Activated T-cell treated with anti-CD3 and anti-CD28 coated beads, Interleukin-2, amount 50 U/mL, for 72 hours (primary cell): ENCODE measurements at regions not wholly inside any gene's neighbourhood (a gene's known extent, or its start where the extent isn't known, plus 50 kb on each side); places are given as distances from the start of the nearest gene placed in this dataset.

Source experiments
- ATAC-seq, 2 donors: fragments of 150-1000 bp; cut with Tn5 transposase; replicated peaks in 1 of 2; 2 replicates each; pipeline ENCODE4 v1.10.0; 2021; ENCODE audit warnings: moderate library complexity in 2 of 2, mild to moderate bottlenecking in 1 of 2
- DNase-seq, 2 donors: peaks; one replicate each; pipeline ENCODE4 v3.0.0; 2021 to 2022; ENCODE audit warnings: mixed read lengths in 1 of 2
- H3K27ac Mint-ChIP-seq: one replicate; pipeline ENCODE4 v1.8.0; 2022; ENCODE audit warnings: mild to moderate bottlenecking, moderate library complexity, mixed read lengths
- H3K27me3 Mint-ChIP-seq: one replicate; pipeline ENCODE4 v1.8.0; 2022; ENCODE audit warnings: low read depth, mixed read lengths
- H3K36me3 Mint-ChIP-seq, 2 donors: one replicate each; pipeline ENCODE4 v1.8.0; 2022; ENCODE audit warnings: mixed read lengths in 2 of 2, mild to moderate bottlenecking in 1 of 2; ENCODE audit not compliant: insufficient read depth in 2 of 2
- H3K4me1 Mint-ChIP-seq: one replicate; pipeline ENCODE4 v1.8.0; 2022; ENCODE audit warnings: low read depth, mixed read lengths
- H3K4me3 Mint-ChIP-seq, 2 donors: one replicate each; pipeline ENCODE4 v1.8.0; 2022; ENCODE audit warnings: mild to moderate bottlenecking in 2 of 2, mixed read lengths in 2 of 2, moderate library complexity in 2 of 2
- H3K9me3 Mint-ChIP-seq, 2 donors: one replicate each; pipeline ENCODE4 v1.8.0; 2022; ENCODE audit warnings: mixed read lengths in 2 of 2

DNA sequence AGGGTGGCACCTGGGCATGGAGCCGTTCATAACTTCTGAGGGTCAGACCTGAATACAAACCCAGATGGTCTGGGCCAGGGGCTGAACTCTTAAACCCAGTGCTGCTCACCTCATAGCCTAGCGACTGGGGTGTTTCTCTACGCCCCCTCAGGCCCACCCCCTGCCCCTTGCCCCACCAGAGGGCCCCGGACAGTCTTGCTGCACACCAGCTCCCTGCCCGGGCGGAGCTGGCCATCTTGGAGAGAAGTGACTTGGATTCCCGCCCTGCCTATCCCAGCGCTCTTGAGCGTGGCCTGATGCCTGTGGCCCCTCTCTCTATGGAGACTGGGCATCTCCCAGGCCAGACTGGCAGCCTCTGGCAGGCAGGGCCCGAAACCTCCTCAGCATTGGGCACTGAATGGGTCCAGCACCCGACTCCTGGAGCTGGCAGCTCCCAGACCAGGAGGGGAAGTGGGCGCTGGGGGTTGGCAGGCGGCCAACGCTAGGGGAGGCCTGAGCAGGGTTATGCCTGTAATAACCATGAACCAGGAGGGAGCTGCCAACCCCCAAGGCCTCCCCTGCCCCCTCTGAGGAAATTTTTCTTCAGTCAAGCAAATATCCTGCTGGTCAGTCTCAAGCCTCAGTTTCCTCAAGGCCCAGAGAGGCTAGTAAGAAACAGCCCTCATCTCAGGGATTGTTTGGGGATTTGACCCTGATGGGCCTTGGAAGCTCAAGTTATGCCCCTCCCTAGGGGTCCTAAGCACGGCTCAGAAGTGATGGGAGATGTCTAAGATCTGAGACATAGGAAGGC lies 169.5 kb downstream of the VEGFA start:
- ATAC-seq: no peak
- H3K27ac Mint-ChIP-seq: no peak overlapping the region
- H3K36me3 Mint-ChIP-seq: no peaks in the 10 kb centered on the region
- no peak overlapping the region for H3K4me3 Mint-ChIP-seq
- H3K9me3 Mint-ChIP-seq: peaks cover 0 to 5% of the 10 kb centered on the region in 2 donors
- no peaks in the 10 kb centered on the region for H3K4me1 Mint-ChIP-seq
- no peaks in the 10 kb centered on the region for H3K27me3 Mint-ChIP-seq
- no peak for DNase-seq

DNA sequence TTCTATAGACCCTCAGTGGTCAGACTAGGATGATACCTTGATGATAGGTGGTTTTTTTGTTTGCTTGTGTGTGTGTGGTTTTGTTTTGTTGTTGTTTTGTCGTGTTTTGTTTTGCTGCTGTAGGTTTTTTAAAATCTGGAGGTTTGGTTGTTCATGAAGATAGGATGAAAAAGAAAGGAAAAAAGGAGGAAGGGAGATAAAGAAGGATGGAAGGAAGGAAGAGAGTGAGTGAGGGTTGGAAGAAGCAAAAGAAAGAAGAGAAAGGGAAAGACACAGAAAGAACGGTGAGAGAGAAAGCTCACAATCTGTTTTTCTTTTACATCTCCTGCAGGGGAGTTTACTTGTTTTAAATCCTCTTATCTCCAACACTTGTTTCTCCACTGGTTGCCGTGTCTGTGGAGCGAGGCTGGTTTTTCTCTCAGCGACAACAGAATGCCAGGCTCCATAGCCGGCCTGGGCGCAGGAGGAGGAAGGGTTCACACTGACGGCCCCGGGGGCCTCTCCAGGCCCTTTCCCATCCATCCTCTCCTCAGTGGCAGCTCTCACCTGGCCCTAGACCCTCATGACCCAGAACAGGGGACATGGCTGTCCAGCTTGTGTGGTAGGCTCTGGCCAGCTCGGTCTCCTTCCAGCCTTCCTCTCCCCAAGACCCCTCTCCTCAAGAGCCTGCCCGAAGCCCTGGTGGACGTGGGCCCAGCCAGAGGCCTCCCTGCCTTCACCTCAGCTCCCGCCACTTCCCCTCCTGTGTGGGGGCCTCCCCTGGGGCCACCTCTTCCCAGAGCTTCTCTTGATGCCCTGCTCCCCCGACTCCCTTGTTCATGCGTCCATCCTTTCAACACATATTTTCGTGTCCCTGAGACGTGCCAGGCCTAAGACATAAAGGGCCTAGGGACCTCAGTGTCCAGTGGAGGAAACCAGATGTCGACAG lies 168.4 kb downstream of the VEGFA start:
- Mint-ChIP-seq H3K36me3 (no peaks in the 10 kb centered on the region), H3K4me1 (no peaks in the 10 kb centered on the region), H3K27me3 (no peaks in the 10 kb centered on the region), H3K27ac (no peak overlapping the region), H3K4me3 (no peak overlapping the region), H3K9me3 (no peaks in the 10 kb centered on the region)
- DNase-seq (no peak), ATAC-seq (no peak)

DNA sequence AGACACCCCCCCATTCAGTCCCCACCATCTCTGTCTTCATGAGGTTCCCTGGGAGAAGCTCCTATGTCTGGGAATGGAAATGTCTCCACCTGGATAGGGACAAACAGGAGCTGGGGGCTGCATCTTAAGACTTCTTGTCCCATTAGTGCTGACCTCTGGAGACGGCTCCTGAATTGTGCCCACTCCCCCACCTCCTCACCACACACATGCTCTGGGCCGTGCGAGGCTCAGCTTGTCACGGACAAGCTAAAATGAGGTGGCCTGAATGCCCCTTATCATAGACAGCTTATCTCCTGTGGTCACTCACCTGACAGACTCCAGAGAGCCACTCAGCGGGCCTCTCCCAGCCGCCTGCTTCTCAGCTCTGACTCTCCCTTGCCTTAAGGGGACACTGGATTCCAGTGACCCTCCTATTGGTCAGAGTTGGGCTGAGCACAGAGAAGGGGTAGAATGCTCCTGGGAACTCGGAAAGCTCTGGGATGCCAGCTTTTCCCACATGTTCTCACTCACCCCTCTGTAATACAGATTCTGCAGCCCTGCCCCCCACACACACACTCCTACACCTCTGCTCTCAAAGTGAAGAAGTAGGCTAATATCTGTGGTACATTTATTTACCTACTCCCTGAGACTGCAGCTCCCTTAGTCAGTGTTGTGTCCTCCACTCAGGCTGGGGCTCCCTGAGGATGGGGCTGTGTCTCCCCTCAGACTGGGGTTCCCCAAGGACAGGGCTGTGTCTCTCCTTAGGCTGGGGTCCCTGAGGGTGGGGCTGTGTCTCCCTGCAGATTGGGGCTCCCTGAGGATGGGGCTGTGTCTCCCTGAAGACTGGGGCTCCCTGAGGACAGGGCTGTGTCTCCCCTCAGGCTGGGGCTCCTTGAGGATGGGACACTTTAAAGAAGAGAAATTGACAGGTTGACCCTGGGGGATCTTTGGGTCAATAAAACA lies 167.5 kb downstream of the VEGFA start:
- Mint-ChIP-seq H3K27me3 (no peaks in the 10 kb centered on the region), H3K9me3 (no peaks in the 10 kb centered on the region), H3K27ac (no peak overlapping the region), H3K4me3 (no peak overlapping the region), H3K4me1 (no peaks in the 10 kb centered on the region), H3K36me3 (no peaks in the 10 kb centered on the region)
- DNase-seq (no peak), ATAC-seq (no peak)

DNA sequence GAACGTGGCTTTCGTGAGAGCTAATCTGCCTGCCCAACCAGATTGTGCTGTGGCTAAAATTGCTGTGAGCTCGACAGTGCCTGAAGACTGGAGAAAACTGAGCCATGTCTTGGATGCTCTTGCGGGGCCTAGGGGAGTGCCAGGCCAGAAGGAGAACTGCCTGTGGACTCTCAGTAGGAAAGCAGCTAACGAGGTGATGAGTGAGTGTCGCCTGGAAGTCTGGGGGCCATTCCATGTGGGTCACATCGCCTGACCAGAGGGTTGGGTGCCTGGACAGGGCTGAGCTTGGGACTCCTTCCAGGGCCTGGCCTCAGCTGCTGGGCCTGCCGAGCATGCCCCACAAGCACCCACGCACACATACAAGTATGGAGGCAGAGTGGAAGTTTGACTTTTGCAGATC lies 166.5 kb downstream of the VEGFA start:
- no peaks in the 10 kb centered on the region for H3K4me1 Mint-ChIP-seq
- ATAC-seq (no peak), DNase-seq (no peak)
- H3K36me3 Mint-ChIP-seq: no peaks in the 10 kb centered on the region
- H3K9me3 Mint-ChIP-seq: no peaks in the 10 kb centered on the region
- no peak overlapping the region for H3K27ac Mint-ChIP-seq
- no peak overlapping the region for H3K4me3 Mint-ChIP-seq
- no peaks in the 10 kb centered on the region for H3K27me3 Mint-ChIP-seq

DNA sequence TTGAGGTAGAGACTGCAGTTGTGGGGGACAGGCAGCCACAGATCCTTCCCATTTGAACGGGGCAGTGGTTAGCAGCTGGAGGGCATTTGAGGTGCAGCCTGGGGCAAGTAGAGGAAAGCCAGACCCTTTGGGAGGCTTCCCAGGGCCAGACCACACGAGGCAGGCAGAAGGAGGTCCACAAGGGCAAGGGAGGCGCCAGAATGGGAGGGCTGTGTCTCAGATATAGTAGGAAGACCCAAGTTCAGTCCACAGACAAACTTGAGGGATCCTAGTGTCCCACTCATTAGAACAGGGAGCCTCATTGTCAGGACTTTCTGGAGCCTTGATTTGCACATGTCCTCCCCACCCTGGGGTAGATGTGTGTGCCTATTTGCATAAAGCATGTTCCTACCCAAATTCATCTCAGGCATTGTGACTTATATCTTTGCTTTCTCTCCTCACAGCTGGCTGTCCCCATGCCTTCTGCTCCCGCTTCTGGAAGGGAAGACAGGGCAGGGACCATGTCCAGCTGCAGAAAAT lies 166.0 kb downstream of the VEGFA start:
- DNase-seq (no peak), ATAC-seq (no peak)
- H3K27ac Mint-ChIP-seq: no peak overlapping the region
- H3K36me3 Mint-ChIP-seq: no peaks in the 10 kb centered on the region
- no peaks in the 10 kb centered on the region for H3K9me3 Mint-ChIP-seq
- no peaks in the 10 kb centered on the region for H3K27me3 Mint-ChIP-seq
- H3K4me1 Mint-ChIP-seq: no peaks in the 10 kb centered on the region
- H3K4me3 Mint-ChIP-seq: no peak overlapping the region

DNA sequence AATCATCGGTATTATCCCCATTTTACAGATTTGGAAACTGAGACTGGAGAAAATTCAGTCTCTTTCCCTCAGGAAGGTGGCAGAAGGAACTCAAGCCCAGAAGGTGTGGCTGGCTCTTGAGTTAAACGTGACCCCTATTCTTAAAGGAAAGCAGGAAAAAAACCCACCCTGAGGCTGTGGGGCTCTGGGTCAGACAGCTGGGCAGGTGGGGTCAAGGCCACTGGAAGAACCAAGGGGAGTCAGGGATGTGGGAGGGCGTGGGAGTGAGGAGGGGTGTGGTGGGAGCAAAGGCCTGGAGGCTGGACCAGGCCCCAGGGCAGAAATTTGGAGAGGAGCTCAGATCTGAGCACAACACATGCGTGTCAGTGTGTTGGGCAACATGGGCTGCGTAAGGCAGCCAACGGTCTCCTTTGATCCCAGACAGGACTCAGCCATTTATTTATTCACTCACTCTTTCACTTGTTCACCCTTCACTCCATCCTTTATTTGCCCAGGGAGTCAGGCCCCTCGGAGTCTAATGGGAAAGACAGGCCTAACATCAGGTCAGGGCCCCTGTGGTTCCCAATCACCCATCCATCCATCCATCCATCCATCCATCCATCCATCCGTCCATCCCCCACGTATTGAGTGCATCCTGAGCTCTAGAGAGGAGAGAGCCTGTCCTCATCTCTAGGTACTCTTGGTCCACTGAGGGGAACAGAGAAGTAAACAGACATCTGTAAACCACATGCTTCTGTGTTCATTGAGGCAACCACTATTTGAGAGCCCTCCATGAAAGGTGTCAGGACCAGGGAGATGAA lies 165.0 kb downstream of the VEGFA start:
- Mint-ChIP-seq H3K27me3 (no peaks in the 10 kb centered on the region), H3K9me3 (no peaks in the 10 kb centered on the region), H3K36me3 (no peaks in the 10 kb centered on the region), H3K4me3 (no peak overlapping the region), H3K27ac (no peak overlapping the region), H3K4me1 (no peaks in the 10 kb centered on the region)
- DNase-seq (no peak), ATAC-seq (no peak)

DNA sequence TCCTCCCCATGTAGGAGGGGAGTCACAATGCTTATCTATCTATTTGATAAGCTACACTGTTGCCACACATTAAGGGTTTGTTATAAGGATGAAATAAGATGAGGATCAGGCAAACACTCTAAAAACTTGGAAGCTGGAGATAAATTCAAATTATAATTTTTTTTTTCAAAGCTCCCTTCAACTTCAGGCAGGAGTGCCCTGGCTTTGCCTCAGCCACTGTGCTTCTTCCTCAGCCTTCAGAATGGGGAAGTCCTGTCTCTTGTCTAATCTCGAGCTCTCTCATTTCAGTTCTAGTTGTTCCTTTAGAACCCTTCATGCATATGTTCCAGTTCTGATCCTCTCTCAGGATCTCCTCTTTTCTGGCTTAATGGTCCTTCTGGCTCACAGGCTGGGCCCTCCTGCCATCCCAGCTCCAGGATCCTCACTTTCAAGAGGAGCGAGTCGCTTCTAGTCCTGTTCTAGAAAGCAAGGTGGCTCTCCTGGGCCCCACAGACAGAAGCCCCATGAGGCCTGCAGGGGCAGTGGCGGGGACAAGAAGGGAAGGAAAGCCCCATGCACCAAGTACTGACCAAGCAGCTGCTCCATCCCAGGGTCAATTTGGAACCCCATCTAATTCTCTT lies 164.3 kb downstream of the VEGFA start:
- Mint-ChIP-seq H3K27me3 (no peaks in the 10 kb centered on the region), H3K27ac (no peak overlapping the region), H3K9me3 (no peaks in the 10 kb centered on the region), H3K4me3 (no peak overlapping the region), H3K36me3 (no peaks in the 10 kb centered on the region), H3K4me1 (no peaks in the 10 kb centered on the region)
- DNase-seq (no peak), ATAC-seq (no peak)

DNA sequence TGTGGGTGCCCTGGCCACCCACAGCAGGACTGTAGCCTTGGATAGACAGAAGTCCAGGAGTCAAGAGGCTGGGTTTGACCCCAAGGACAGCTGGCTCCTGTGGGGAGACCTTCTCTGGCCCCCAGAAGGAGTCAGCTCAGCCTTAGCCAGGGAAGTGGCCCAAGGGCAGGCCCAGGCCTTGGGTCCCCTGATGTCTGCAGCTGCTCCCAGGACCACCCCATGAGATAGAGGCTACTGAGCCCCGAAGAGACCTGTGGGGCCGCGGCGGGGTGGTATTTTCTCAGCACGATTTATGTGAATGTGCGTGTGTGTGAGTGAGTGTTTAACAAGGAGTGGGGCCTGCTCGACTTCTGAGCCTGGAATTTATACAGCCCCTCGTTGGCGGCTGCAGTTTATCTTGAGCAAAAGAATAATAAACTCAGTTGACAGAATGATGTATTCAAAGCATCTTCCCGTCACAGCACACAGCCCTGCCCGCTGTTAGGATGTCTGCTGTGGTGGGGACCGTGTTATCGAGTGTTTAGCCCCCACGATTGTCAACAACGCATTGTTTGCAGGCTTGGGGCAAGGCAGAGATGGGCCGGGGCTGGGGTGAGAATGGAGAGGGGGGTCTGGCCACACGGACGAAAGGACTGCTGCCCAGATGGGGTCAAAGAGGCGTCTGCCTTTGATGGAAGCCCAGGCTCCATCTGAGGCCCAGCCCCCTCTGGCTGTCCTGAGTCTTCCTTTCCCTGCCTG lies 163.3 kb downstream of the VEGFA start:
- Mint-ChIP-seq H3K27me3 (no peaks in the 10 kb centered on the region), H3K4me1 (no peaks in the 10 kb centered on the region), H3K36me3 (no peaks in the 10 kb centered on the region), H3K9me3 (no peaks in the 10 kb centered on the region), H3K4me3 (no peak overlapping the region), H3K27ac (no peak overlapping the region)
- DNase-seq (no peak), ATAC-seq (no peak)

DNA sequence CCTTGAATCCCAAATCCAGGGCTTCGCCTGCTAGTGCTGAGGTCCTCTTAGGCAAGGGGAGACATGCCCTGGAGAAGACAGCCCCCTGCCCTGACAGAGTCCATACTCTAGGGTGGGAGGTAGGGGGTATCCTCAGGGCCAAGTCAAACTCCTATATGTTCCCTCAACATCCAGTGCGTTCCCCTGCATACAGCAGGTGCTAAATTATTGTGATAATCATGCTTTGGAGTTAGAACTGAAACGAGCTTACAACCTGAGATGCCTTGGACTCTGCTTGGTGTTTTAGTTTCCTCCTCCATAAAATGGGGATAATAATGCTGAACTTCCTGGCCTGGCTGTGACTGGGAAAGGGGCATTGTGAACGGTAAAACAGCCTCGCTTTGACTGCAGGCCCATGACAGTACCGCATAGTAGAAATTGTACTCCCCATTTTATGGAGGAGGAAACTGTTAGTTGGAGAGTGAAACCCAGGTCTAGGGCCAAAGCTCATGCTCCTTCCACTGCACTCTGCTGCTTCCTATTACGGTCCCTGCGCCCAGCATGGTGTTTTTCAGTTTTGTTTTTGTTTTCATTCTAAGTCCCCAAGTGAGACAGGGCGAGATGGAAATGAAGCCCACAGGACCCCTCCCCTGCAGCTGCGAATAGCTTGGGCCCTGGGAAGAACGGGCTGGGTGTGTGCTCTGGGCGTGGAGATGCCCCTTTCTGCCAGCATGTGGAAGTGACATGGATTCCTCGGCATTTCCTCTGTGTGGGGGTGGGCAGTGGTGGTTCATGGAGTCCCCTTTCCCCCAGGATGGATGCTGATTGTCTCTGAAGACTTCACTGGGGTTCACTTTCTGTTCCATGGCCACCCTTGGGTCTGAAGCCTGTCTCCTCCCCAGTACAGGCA lies 162.5 kb downstream of the VEGFA start:
- ATAC-seq: no peak
- Mint-ChIP-seq H3K27ac (no peak overlapping the region), H3K9me3 (no peaks in the 10 kb centered on the region), H3K36me3 (no peaks in the 10 kb centered on the region), H3K4me3 (no peak overlapping the region), H3K27me3 (no peaks in the 10 kb centered on the region), H3K4me1 (no peaks in the 10 kb centered on the region)
- no peak for DNase-seq

DNA sequence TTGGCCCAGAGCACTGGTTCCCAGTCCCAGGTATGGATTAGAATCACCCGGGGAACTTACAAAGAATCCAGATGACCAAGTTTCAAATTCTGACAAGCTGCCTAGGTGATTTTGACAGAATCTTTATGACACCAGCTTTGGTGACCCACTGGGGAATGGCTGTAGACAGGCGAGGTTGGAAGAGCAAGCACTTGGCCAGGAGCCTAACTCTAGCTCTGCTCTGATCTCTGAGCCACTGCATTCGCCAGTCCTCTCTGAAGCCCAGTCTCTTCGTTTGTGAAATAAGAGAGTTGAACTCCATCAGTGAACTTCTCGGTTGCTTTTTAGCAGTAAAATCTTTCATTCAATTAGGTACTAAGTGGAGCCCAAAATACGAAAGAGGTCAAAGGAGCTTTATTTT lies 161.2 kb downstream of the VEGFA start:
- Mint-ChIP-seq H3K4me1 (peaks cover 9% of the 10 kb centered on the region), H3K27me3 (no peaks in the 10 kb centered on the region), H3K4me3 (no peak overlapping the region), H3K27ac (no peak overlapping the region), H3K9me3 (no peaks in the 10 kb centered on the region), H3K36me3 (no peaks in the 10 kb centered on the region)
- no peak for DNase-seq
- ATAC-seq: no peak
